ENCODE measurements at regions not wholly inside any gene's neighbourhood (a gene's known extent, or its start where the extent isn't known, plus 50 kb on each side); places are given as distances from the start of the nearest gene placed in this dataset.
"Not testable (repeated sequence)": the region's sequence is repeated elsewhere in the genome, so short reads cannot be mapped to it uniquely, and the experiment has no call there.

DNA sequence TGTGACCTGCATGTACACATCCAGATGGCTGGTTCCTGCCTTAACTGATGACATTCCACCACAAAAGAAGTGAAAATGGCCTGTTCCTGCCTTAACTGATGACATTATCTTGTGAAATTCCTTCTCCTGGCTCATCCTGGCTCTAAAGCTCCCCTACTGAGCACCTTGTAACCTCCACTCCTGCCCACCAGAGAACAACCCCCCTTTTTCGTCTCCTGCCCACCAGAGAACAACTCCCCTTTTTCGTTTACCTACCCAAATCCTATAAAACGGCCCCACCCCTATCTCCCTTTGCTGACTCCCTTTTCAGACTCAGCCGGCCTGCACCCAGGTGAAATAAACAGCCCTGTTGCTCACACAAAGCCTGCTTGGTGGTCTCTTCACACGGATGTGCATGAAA lies 212.2 kb downstream of the KITLG start:
- DNase-seq (ENCODE audit: low read depth, low spot score) = not testable (repeated sequence)

DNA sequence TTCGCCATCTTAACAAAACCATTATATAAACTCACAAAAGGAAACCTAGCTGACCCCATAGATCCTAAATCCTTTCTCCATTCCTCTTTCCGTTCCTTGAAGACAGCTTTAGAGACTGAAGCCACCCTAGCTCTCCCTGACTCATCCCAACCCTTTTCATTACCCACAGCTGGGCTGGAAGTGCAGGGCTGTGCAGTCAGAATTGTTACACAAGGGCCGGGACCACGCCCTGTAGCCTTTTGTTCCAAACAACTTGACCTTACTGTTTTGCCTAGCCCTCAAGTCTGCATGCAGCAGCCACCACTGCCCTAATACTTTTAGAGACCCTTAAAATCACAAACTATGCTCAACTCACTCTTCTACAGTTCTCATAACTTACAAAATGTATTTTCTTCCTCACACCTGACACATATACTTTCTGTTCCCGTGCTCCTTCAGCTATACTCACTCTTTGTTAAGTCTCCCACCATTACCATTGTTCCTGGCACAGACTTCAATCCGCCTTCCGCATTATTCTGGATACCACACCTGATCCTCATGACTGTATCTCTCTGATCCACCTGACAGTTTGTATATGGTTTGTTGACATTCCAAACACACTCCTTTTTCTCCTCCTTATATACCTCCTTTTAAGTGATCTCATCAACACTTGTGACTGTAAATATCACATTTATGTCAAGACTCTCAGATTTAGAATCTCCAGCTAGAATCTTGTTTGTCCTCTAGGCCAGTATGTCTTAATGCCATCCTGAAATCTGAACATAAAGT lies 208.7 kb downstream of the KITLG start:
- DNase-seq (ENCODE audit: low read depth, low spot score) = no peak

DNA sequence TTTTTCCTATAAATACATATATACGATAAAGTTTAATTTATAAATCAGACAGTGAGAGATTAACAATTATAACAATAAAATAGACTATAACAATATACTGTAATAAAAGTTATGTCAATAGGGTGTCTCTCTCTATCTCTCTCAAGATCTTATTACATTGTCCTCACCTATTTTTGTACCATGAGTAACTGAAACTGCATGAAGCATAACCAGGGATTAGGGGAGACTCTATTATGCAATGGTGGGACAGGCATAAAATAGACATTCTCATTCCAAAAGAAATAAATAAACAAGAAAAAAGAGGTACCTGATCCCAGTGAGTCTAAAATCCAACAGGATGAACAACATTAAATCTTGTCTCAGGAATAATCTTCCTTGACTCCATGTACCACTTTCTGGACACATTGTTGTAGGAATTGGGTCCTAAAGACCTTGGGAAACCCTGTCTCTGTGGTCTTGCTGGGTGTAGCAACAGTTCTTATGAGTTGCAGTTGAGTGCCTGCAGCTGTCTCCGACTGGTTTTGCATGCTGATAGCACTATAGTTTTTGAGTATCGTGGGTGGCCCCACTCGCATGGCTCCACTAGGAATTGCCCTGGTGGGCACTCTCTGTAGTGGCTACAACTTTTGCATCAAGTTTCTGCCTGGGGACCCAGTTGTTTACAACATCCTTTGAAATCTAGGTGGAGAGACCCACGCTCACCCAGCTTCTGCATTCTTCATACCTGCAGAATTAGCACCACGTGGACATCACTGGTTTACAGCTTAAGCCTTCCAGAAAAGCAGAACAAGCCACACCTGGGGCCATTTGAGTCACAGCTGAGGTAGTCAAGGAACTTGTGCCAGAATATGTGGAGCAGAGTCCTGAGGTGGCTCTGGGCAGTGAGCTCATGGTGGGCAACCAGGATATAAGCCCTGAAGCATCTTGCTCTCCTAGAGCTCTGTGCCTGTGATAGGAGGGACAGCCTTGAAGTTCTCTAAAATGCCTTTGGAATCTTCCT lies 204.7 kb downstream of the KITLG start:
- no peak for DNase-seq (ENCODE audit: low read depth, low spot score)

DNA sequence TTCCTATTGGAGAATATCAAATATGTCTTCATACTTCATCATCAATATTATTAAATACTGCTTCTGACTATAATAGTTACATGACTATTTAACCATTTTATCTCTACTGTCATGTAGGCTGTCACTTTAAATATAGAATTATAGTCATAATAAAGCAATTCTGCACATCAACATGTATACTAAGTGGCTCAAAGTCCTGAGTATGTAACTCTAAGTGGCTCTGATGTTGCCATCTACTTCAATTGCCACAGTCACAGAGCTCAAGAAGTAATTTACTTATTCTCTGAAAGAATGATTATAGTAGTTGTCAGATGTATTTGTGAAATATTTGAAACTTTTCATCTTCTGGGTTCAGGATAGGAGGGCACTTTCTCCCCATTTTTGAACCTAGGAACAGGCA lies 202.3 kb downstream of the KITLG start:
- DNase-seq (ENCODE audit: low read depth, low spot score) = no peak

DNA sequence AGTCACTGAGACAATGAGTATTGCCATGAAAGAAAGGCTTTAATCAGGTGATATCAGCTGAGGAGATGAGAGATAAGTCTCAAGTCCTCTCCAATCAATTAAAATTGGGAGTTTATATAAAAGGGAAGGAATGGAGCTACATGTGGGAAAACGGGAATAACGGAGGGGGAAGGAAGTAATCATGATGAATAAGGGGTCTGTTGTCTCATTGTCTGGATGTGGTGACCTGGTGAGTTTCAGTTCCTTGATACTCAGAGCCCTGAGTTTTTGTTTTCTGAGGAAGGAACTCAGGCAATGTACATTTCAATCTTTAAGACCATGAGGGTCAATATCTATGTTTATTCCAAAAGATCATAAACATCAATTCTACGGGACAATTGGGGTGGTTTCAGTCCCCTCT lies 198.8 kb downstream of the KITLG start:
- no peak for DNase-seq (ENCODE audit: low read depth, low spot score)

DNA sequence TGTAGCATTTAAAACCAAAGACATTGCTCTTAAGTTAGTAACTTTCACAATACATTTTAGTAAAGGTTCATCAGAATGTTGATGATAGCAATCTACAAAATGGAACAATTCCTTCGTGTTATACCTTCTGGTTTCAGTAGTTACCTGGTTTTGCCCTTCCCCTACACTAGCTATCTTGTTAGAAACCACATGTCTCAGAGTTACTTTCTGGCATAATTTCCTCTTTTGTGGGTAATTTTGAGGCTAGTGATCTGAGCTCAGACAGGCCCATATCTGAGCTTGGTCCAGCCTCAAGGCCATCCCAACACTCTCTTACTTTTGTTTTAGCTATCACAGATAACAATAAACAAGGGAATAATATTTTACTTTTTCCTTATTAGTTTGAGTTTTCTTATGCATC lies 196.9 kb downstream of the KITLG start:
- DNase-seq (ENCODE audit: low read depth, low spot score) = no peak

DNA sequence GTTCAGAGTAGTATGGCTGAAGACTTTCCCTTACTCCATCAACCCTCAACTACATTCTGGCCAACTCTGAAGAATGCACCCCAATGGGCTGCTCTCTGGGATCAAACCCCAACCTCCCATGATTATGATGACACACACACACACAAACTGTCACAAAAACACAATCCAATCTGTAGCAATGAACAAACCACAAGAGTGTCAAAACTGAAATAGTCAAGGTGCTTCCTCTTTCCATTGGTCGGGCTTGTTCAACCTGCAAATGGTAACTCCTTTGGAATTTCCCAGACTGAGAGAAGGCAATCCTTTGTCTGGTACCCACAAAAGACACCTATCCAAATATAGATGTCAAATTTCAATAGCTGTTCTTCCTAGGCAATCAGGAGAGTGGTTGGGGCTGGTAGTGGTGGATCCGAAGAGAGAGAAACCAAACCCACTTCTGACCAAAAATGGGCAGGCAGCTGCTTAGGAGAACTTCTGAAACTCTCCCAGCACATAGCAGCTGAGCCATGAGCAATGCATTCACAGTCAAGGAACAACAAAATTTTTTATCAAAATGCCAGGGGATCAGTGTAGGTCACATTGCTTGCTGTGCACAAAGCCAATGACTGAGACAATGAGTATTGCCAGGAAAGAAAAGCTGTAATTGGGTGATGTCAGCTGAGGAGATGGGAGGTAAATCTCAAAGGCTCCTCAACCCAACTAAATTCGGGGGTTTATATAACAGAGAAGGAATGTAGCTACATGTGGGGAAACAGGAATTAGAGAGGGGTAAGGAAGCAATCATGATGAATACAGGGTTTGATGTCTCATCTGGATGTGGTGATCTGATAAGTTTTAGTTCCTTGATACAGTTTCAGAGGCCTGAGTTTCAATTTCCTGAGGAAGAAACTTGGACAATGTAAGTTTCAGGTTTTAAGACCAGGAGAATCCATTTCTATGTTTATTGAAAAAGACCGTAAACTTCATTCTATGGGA lies 191.4 kb downstream of the KITLG start:
- DNase-seq (ENCODE audit: low read depth, low spot score) = no peak

DNA sequence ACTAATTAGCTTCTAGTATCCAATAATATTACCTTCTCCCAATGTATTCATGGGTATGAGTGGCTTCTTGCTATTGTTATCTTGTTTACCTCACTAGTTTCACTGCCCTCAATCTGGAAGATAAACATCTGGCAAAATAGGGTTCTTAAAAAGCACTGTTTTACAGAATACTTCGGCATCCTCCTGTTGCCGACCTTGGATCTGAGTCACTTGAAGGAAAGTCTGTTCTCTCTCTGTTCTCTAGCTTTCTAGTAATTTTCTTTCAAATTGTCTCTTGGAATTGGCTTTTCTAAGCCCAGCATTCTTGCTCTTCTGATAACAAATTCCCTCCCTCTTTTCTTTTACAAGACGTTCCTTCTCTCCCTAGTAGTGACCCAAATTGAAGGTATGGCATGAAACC lies 189.5 kb downstream of the KITLG start:
- no peak for DNase-seq (ENCODE audit: low read depth, low spot score)

DNA sequence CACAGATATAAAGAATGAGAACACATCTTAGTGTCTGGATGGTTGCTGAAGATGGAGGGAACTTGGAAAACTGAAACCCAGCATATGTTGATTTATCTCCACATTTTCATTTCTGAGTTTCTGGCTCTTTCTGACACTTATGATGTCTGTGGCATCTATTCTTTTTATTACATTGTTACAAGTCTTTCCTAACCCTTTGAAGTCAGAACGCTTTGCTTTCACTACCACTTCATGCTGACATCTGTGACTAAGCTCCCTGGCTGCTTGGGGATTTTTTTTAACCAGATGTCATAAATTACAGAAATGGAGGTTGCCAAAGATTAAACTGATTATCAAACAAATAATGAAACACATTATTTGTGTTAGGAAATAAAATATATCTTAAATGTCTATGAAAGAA lies 188.7 kb downstream of the KITLG start:
- DNase-seq (ENCODE audit: low read depth, low spot score) = no peak

DNA sequence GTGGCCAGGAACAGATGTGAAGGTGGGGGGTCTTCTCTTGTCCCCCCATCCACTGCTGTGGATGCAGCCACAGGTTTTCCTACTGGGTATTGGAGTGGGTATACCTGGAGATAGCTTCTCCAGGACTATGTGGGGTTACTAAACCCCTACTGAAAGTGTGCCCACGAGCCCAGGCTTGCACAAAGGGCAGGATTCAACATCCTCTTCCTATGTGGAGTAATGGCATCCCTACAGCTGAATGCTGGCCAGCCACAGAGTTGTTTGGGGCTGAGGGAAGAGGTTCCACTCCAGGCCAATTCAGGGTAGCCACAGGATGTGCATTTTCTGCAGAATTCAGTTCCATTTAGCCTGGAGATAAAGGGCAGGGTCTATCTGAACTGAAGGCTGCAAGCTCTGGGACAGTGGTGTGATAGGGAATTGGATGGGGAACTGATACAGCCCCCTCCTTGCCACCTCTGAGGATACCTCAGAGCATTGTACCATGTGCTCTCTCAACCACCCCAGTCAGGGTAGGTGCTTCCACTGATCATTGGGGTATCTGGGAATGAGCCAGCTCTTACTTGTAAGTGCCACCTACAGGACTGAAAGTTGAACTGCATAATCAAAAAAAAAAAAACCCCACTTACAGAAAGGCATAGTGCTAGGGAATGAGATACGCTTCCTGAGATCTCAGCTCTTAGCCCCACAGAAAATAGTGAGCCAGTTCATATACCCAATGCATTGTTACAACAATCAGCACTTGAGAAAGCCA lies 187.1 kb downstream of the KITLG start:
- DNase-seq (ENCODE audit: low read depth, low spot score) = peak; percentile 35

DNA sequence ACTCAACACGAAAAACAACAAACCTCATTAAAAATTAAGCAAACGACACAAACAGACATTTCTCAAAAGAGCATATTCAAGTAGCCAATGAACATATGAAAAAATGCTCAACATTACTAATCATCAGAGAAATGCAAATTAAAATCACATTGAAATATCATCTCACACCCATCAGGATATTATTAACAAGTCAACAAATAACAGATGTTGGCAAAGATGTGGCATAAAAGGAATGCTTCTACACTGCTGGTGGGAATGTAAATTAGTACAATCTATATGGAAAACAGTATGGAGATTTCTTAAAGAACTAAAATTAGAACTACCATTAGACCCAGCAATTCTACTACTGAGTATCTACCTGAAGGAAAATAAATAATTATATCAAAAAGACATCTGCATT lies 182.2 kb downstream of the KITLG start:
- no peak for DNase-seq (ENCODE audit: low read depth, low spot score)

DNA sequence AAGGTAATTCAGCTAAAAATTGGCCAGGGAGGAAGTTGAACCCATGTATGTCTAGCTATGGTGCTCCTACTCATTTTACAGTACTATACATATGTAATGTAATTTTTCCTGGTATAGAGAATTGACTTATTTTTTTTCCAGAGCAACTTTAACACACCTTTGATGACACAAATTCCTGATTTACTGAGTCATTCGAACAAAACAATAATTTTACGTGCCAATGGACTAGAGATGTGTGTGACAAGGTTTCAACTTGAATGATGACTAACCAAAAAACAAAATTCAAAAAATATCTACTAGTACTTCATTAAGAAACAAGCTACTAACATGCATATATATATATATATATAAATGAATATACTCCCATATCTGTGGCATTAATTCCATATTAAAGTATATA lies 180.5 kb downstream of the KITLG start:
- DNase-seq (ENCODE audit: low read depth, low spot score) = no peak

DNA sequence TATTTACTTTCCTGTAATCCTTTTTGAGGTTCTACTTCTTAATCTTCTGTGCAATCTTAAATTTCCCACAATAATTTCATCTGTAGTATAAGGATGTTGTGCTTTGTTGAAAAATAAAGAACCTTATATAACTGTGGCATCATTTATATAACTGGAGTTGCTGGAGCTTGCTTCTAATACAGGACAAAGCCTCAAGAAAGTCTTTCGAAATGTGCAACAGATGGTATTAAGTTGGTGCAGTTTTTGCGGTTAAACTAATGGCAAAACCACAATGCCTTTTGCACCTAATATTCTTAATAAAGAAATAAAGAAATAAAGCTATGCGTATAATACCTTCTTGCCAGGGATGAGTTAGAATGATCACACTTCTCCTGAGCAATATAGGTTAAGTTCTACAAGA lies 180.0 kb downstream of the KITLG start:
- DNase-seq (ENCODE audit: low read depth, low spot score) = no peak

DNA sequence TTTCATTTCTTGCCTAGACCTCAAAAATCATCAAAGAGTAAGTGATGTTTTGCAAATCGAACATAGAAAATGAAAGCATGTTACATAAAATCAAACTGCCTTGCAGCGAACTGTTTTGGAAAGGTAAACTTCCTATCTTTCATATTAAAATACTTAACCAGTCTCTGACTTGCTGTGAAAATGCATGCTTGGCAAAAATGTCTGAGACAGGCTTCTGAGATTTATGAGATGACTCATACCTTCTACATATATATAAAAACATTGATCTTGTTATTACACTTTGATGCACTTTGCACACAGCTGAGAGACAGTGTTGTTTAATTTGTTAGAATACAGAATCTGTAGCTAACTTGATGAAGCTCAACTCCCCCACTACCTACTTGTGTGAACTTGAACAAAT lies 179.1 kb downstream of the KITLG start:
- no peak for DNase-seq (ENCODE audit: low read depth, low spot score)

DNA sequence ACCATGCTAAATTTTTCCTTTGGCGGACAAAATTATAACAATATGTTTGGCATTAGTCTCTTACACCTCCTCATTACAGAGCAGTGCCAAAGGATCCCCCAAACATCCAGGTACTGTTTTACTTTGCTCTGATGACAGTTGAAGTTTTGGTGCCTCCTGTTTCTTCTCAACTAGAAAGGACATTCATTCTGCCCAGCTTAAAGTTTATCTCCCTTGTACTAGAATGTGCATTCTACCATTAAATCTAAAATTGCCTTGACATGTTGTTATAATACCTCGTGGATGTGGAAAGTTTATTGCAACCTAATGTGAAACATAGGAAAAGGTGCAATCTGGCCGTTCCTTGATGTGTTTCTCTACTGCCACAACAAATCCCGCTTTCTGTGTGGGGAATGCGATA lies 173.4 kb downstream of the KITLG start:
- DNase-seq (ENCODE audit: low read depth, low spot score) = no peak

DNA sequence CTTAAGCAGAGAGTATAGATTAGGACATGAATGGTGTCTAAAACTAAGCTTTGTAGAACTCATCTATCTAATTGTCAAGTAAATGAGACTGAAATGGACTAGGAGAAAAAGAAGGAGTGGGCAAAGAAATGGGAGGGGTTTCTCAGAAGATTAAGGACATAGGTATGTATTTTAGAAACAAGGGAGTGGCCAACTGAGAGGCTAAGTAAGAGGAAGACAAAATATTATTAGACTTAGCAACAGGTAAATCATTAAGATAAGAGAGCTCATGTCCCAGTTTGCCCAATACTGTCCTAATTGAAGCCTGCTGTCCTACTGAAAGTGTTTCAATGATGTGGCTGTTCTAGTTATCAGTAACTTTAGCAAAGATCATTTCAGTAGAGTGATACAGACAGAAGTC lies 171.4 kb downstream of the KITLG start:
- no peak for DNase-seq (ENCODE audit: low read depth, low spot score)

DNA sequence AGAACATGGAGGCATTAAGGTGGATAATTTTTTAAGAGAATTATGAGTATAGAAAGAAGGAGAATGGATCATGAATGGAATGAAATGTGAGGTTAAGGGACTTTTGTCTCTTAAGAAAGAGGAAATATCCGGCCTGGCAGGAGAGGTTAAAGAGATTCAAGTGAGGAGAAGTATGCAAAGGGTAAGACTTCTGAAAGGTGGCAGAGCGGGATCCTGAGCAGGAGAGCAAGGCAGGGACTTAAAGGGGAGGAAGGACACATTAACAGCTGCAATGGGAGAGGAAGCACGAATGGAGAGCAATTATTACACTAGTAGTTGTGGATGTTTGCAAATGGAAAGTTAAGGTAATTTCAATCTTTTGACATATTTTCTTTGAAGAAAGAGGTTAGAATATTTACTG lies 171.0 kb downstream of the KITLG start:
- DNase-seq (ENCODE audit: low read depth, low spot score) = peak; percentile 2

DNA sequence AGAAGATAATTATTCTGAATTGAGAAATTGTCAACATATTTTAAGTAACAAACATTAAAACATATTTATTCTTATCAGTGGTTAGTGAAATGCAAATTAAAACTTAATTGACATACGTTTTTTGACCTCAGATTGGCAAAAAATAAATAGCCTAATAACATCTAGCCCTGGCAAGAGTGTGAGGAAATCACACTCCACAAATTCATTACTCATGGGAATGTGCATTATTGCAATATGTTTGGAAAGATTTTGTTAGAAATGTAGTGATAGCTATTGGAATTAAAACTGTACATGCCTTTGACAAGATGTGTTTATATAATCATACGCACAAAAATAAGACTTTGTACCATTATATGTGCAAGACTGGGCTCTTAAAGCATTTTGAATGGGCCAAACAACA lies 168.6 kb downstream of the KITLG start:
- no peak for DNase-seq (ENCODE audit: low read depth, low spot score)

DNA sequence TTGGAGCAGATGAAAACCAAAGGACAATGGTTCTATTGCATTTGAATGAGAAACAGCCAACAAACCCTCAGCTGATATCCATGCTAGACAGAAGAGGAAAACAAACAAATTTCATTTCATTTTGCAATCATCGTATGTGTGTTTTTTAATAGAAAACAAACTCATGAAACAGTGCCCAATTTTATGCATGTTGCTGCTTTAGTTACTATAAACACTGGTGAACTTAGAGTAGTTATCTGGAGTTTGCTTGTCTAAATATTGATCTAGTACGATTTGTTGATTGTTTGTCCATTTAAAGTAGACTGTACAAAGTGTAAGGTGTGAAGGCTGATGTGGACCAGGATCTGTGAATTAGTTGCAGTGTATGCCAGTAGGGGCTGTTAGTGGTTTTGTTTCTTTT lies 166.6 kb downstream of the KITLG start:
- no peak for DNase-seq (ENCODE audit: low read depth, low spot score)

DNA sequence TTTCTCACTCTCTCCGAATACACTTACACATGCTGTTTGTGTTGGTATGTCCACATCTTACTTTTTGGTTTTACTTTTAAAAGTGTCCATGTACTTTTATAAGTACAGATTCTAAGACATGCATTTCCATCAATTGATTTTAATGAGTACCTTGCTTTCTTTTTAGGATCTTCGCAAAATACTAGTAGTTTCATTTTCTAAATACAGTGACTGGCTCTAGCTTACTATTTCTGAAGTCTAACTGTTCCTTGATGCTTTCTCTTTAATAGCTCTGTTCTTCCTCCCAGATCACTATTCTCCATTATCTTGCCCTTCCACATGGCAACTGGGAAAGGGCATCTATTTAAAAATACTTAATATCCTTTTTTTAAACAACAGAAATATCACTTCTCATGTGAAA lies 164.1 kb downstream of the KITLG start:
- DNase-seq (ENCODE audit: low read depth, low spot score) = no peak

DNA sequence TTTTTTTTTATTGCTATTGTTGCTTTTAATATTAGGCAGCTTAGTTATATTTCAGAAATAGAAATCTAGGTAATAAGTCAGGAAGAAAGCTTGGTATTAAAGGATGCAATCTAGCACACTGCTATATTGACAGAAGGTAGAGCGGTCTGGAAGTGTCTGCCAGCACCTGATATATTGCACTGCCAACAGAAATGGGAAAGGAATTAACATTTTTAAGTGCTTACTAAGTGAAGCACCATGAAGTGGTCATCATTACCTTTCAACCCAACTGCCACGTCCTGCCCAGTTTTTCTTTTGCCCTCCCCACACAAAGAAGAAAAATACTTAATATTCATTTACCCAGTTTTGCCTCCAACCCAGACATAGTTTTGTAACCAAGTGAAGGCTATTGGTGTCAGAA lies 163.5 kb downstream of the KITLG start:
- DNase-seq (ENCODE audit: low read depth, low spot score) = no peak

All from iPS DF 19.7 (cell line).